ENCODE measurements at regions not wholly inside any gene's neighbourhood (a gene's known extent, or its start where the extent isn't known, plus 50 kb on each side); places are given as distances from the start of the nearest gene placed in this dataset.

- no peak overlapping the region for H3K23ac ChIP-seq (ENCODE audit: insufficient read length)
- no peaks in the 10 kb centered on the region for H3K4me1 ChIP-seq (replicated peaks in 1 of 4; ENCODE audit: control insufficient read depth in 3 of 4, insufficient read depth in 4 of 4, low read length in 3 of 4)
- H2AK5ac ChIP-seq (ENCODE audit: low read depth, low read length) = no peak overlapping the region
- H4K91ac ChIP-seq (replicated peaks; ENCODE audit: insufficient read length, low read length) = no peak overlapping the region
- no peaks in the 10 kb centered on the region for H4K20me1 ChIP-seq (replicated peaks in 1 of 2; ENCODE audit: control insufficient read depth in 1 of 2, insufficient read depth in 2 of 2, low read length in 2 of 2)
- H3K4ac ChIP-seq (replicated peaks; ENCODE audit: insufficient read length, low read depth, low read length) = no peak overlapping the region
- H3K14ac ChIP-seq (ENCODE audit: insufficient read length) = no peak overlapping the region
- no peak overlapping the region for H2BK5ac ChIP-seq (ENCODE audit: low read depth, low read length)
- H3K9me3 ChIP-seq (ENCODE audit: insufficient read depth in 2 of 2, low read depth in 1 of 2, low read length in 1 of 2) = no peaks in the 10 kb centered on the region
- POLR2A ChIA-PET (ENCODE audit: partially characterized antibody) = no interaction called here
- H3K56ac ChIP-seq (replicated peaks; ENCODE audit: insufficient read length, low read depth, low read length) = no peak overlapping the region
- DNase-seq (ENCODE audit: low read depth in 1 of 2, low spot score in 2 of 2) (no peak), FAIRE-seq (no peak)
- no peak overlapping the region for H3K4me2 ChIP-seq (ENCODE audit: insufficient read depth in 1 of 2, low read depth in 2 of 2, low read length in 2 of 2)
- no peak for TF ChIP-seq RXRA (IDR thresholded peaks at IDR 0.05; ENCODE audit: insufficient read depth, low read depth, low read length)
- no peak for TF ChIP-seq SIX5 (IDR thresholded peaks at IDR 0.05; ENCODE audit: low read depth, low read length)
- TF ChIP-seq FOSL1 (IDR thresholded peaks at IDR 0.05; ENCODE audit: insufficient read depth, low read depth, low read length) = no peak
- no peak for TF ChIP-seq ATF2 (IDR thresholded peaks at IDR 0.05; ENCODE audit: low read length)
- no peaks in the 10 kb centered on the region for H3K27me3 ChIP-seq (replicated peaks in 1 of 4; ENCODE audit: control insufficient read depth in 3 of 4, extremely low read depth in 1 of 4, insufficient read depth in 3 of 4, low read length in 3 of 4)
- H4K8ac ChIP-seq (ENCODE audit: extremely low read depth, insufficient read depth, low read length) = no peak overlapping the region
- no peaks in the 10 kb centered on the region for H3K79me2 ChIP-seq (ENCODE audit: control insufficient read depth in 1 of 2, insufficient read depth in 2 of 2, low read length in 2 of 2)
- H4K5ac ChIP-seq (ENCODE audit: insufficient read length, low read depth, low read length) = no peak overlapping the region
- H3K79me1 ChIP-seq (ENCODE audit: low read depth, low read length) = no peaks in the 10 kb centered on the region
- H3K18ac ChIP-seq (ENCODE audit: extremely low read depth, low read length) = no peak overlapping the region
- no peak overlapping the region for H2BK120ac ChIP-seq (replicated peaks; ENCODE audit: low read depth, low read length)
- CTCF ChIA-PET (ENCODE audit: partially characterized antibody) = interaction anchor here (0.6 to 1.2 kb wide), 2 partner anchors 445 to 512 kb away, joined by 3 to 4 read pairs; no protein-coding TSS in a partner anchor
- H2AFZ ChIP-seq (ENCODE audit: low read length) = no peak overlapping the region
- no peak overlapping the region for H2BK12ac ChIP-seq (ENCODE audit: low read depth, low read length)
- H3K27ac ChIP-seq (ENCODE audit: low read depth, low read length) = no peak overlapping the region
- no peak overlapping the region for H3K9ac ChIP-seq (replicated peaks in 1 of 4; ENCODE audit: extremely low read depth in 1 of 4, low read depth in 3 of 4, low read length in 3 of 4)
- no peak overlapping the region for H2BK15ac ChIP-seq (ENCODE audit: low read length)
- no peak overlapping the region for H3K4me3 ChIP-seq (ENCODE audit: extremely low read depth in 1 of 4, insufficient read depth in 2 of 4, low read depth in 3 of 4, low read length in 4 of 4)
- no peaks in the 10 kb centered on the region for H3K36me3 ChIP-seq (ENCODE audit: control insufficient read depth in 2 of 4, insufficient read depth in 4 of 4, low read length in 3 of 4)
- H3K23me2 ChIP-seq (ENCODE audit: low read depth, low read length) = no peaks in the 10 kb centered on the region; the same call in 1 of the 2 replicates
- H2BK20ac ChIP-seq (ENCODE audit: low read length) = no peak overlapping the region
Measured at GRCh38 chr7:15099074-15099473, 196.5 kb upstream of the DGKB start.
